ENCODE measurements at regions not wholly inside any gene's neighbourhood (a gene's known extent, or its start where the extent isn't known, plus 50 kb on each side); places are given as distances from the start of the nearest gene placed in this dataset.
"Not testable (repeated sequence)": the region's sequence is repeated elsewhere in the genome, so short reads cannot be mapped to it uniquely, and the experiment has no call there.

GRCh38 chr4:75180217-75180616 lies 247.3 kb downstream of the PARM1 start:
- Histone ChIP-seq H3K27me3 (no peaks in the 10 kb centered on the region), H3K4me3 (no peak overlapping the region), H3K36me3 (no peaks in the 10 kb centered on the region), H3K27ac (peak overlapping the region; percentile 76), H3K9me3 (no peaks in the 10 kb centered on the region), H3K9ac (ENCODE audit: low read depth in 2 of 2, low read length in 2 of 2) (peak overlapping the region in 1 of 2 donors; percentile 77), H3K4me1 (no peaks in the 10 kb centered on the region)
- intact Hi-C loops (cut with DNase I): no loop called here
- no peak for DNase-seq
- no peak for TF ChIP-seq CTCF (IDR thresholded peaks at IDR 0.05)

- Histone ChIP-seq H3K36me3 (no peaks in the 10 kb centered on the region), H3K9me3 (no peaks in the 10 kb centered on the region), H3K4me3 (no peak overlapping the region), H3K27ac (peak overlapping the region; percentile 76), H3K4me1 (no peaks in the 10 kb centered on the region), H3K9ac (ENCODE audit: low read depth in 2 of 2, low read length in 2 of 2) (no peak overlapping the region), H3K27me3 (no peaks in the 10 kb centered on the region)
- intact Hi-C loops (cut with DNase I): no loop called here
- DNase-seq: no peak
- no peak for TF ChIP-seq CTCF (IDR thresholded peaks at IDR 0.05)
Observed at GRCh38 chr4:75179510-75179909, 246.6 kb downstream of the PARM1 start.

- no peaks in the 10 kb centered on the region for H3K4me1 ChIP-seq
- DNase-seq: no peak
- intact Hi-C loops (cut with DNase I): no loop called here
Observed at GRCh38 chr4:75172551-75172950, 239.6 kb downstream of the PARM1 start.

GRCh38 chr4:75169427-75169826 lies 236.5 kb downstream of the PARM1 start:
- intact Hi-C loops (cut with DNase I): no loop called here

More at GRCh38 chr4:75172551-75172950, 239.6 kb downstream of the PARM1 start:
- no peak overlapping the region for H3K9ac ChIP-seq (ENCODE audit: low read depth in 2 of 2, low read length in 2 of 2)
- no peaks in the 10 kb centered on the region for H3K9me3 ChIP-seq
- H3K27me3 ChIP-seq: no peaks in the 10 kb centered on the region
- no peak overlapping the region for H3K27ac ChIP-seq
- no peaks in the 10 kb centered on the region for H3K36me3 ChIP-seq
- no peak for TF ChIP-seq CTCF (IDR thresholded peaks at IDR 0.05)
- no peak overlapping the region for H3K4me3 ChIP-seq

GRCh38 chr4:75169020-75169419 lies 236.1 kb downstream of the PARM1 start:
- H3K36me3 ChIP-seq: no peaks in the 10 kb centered on the region
- no peaks in the 10 kb centered on the region for H3K9me3 ChIP-seq
- H3K4me1 ChIP-seq: no peaks in the 10 kb centered on the region
- intact Hi-C loops (cut with DNase I): no loop called here
- H3K9ac ChIP-seq (ENCODE audit: low read depth in 2 of 2, low read length in 2 of 2): no peak overlapping the region
- no peaks in the 10 kb centered on the region for H3K27me3 ChIP-seq
- no peak overlapping the region for H3K4me3 ChIP-seq
- no peak overlapping the region for H3K27ac ChIP-seq
- no peak for DNase-seq
- no peak for TF ChIP-seq CTCF (IDR thresholded peaks at IDR 0.05)

More at GRCh38 chr4:75169427-75169826, 236.5 kb downstream of the PARM1 start:
- no peaks in the 10 kb centered on the region for H3K4me1 ChIP-seq
- H3K4me3 ChIP-seq: no peak overlapping the region
- H3K27ac ChIP-seq: no peak overlapping the region
- no peaks in the 10 kb centered on the region for H3K36me3 ChIP-seq
- no peak for TF ChIP-seq CTCF (IDR thresholded peaks at IDR 0.05)
- no peaks in the 10 kb centered on the region for H3K9me3 ChIP-seq
- DNase-seq: no peak
- H3K27me3 ChIP-seq: no peaks in the 10 kb centered on the region
- H3K9ac ChIP-seq (ENCODE audit: low read depth in 2 of 2, low read length in 2 of 2): no peak overlapping the region

- Histone ChIP-seq H3K27me3 (no peaks in the 10 kb centered on the region), H3K36me3 (no peaks in the 10 kb centered on the region), H3K4me1 (no peaks in the 10 kb centered on the region), H3K9ac (ENCODE audit: low read depth in 2 of 2, low read length in 2 of 2) (no peak overlapping the region), H3K27ac (no peak overlapping the region), H3K9me3 (no peaks in the 10 kb centered on the region), H3K4me3 (no peak overlapping the region)
- no peak for DNase-seq
- no peak for TF ChIP-seq CTCF (IDR thresholded peaks at IDR 0.05)
- intact Hi-C loops (cut with DNase I): no loop called here
Observed at GRCh38 chr4:75168548-75168947, 235.6 kb downstream of the PARM1 start.

GRCh38 chr4:75165100-75165499 lies 232.2 kb downstream of the PARM1 start:
- H3K4me1 ChIP-seq; intact Hi-C loops (cut with DNase I); H3K27ac ChIP-seq; DNase-seq; H3K36me3 ChIP-seq; H3K9ac ChIP-seq (ENCODE audit: low read depth in 2 of 2, low read length in 2 of 2); H3K9me3 ChIP-seq; H3K27me3 ChIP-seq; H3K4me3 ChIP-seq: not testable (repeated sequence)
